H1 (cell line): ENCODE measurements at regions not wholly inside any gene's neighbourhood (a gene's known extent, or its start where the extent isn't known, plus 50 kb on each side); places are given as distances from the start of the nearest gene placed in this dataset.

Experiments used
- GABPA ChIP-seq: IDR thresholded peaks from 2 replicates; pipeline ENCODE4 v1.6.1; 2011; ENCODE audit warnings: mild to moderate bottlenecking, low read length, moderate library complexity, borderline replicate concordance; ENCODE audit not compliant: insufficient read depth
- GTF2F1 ChIP-seq: IDR thresholded peaks from 2 replicates; pipeline ENCODE4 v1.6.1; 2012; ENCODE audit warnings: low read depth, low read length, improper control_type of control experiment, borderline replicate concordance
- JUN ChIP-seq: IDR thresholded peaks from 2 replicates; pipeline ENCODE4 v1.6.1; 2011; ENCODE audit warnings: low read depth, mild to moderate bottlenecking, improper control_type of control experiment, low read length
- JUND ChIP-seq: IDR thresholded peaks from 2 replicates; pipeline ENCODE4 v1.6.1; 2011; ENCODE audit warnings: mild to moderate bottlenecking, improper control_type of control experiment, low read length
- KDM4A ChIP-seq: IDR thresholded peaks from one replicate; pipeline ENCODE4 v1.7.1; 2012; ENCODE audit warnings: low read depth, mild to moderate bottlenecking, moderate library complexity, low read length, inconsistent platforms; ENCODE audit not compliant: severe bottlenecking
- POLR2A ChIP-seq, 2 experiments: IDR thresholded peaks; 1 replicate in 1 of 2; 2 replicates in 1 of 2; pipeline ENCODE4 v1.6.1; 2011; ENCODE audit warnings: low read depth in 2 of 2, low read length in 2 of 2, mild to moderate bottlenecking in 2 of 2; ENCODE audit errors: control extremely low read depth in 1 of 2
- POU5F1 ChIP-seq: IDR thresholded peaks from 2 replicates; pipeline ENCODE4 v1.6.1; 2011; ENCODE audit warnings: low read depth, mild to moderate bottlenecking, low read length, moderate library complexity
- TBP ChIP-seq: IDR thresholded peaks from 2 replicates; pipeline ENCODE4 v1.6.1; 2011; ENCODE audit warnings: low read depth, low read length, improper control_type of control experiment
- YY1 ChIP-seq: IDR thresholded peaks from 2 replicates; pipeline ENCODE4 v1.6.1; 2011; ENCODE audit warnings: low read depth, mild to moderate bottlenecking, low read length
- TF ChIP-seq, protein P1 (sequence below): IDR thresholded peaks from 2 replicates; pipeline ENCODE4 v1.6.1; 2011; ENCODE audit warnings: low read length, improper control_type of control experiment

- TF ChIP-seq GTF2F1 (no peak), JUN (no peak), YY1 (no peak), KDM4A (no peak), TBP (no peak), POU5F1 (no peak), POLR2A (IDR thresholded peaks at IDR 0.05; ENCODE audit: control extremely low read depth in 1 of 2, low read depth in 2 of 2, low read length in 2 of 2) (no peak), JUND (no peak), GABPA (no peak)
- TF ChIP-seq, protein P1, sequence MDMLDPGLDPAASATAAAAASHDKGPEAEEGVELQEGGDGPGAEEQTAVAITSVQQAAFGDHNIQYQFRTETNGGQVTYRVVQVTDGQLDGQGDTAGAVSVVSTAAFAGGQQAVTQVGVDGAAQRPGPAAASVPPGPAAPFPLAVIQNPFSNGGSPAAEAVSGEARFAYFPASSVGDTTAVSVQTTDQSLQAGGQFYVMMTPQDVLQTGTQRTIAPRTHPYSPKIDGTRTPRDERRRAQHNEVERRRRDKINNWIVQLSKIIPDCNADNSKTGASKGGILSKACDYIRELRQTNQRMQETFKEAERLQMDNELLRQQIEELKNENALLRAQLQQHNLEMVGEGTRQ, result no peak
- TF ChIP-seq, all 59 proteins: peak for 0
Observed at GRCh38 chr10:129179245-129179971, 287.6 kb upstream of the MGMT start (continued).
